GM19455 (cell line): ENCODE measurements at regions not wholly inside any gene's neighbourhood (a gene's known extent, or its start where the extent isn't known, plus 50 kb on each side); places are given as distances from the start of the nearest gene placed in this dataset.
"Not testable (repeated sequence)": the region's sequence is repeated elsewhere in the genome, so short reads cannot be mapped to it uniquely, and the experiment has no call there.

Experiments
- ATAC-seq: cut with Tn5 transposase; IDR thresholded peaks from one replicate; pipeline ENCODE4 v1.9.1; 2021; ENCODE audit not compliant: unreplicated experiment

DNA sequence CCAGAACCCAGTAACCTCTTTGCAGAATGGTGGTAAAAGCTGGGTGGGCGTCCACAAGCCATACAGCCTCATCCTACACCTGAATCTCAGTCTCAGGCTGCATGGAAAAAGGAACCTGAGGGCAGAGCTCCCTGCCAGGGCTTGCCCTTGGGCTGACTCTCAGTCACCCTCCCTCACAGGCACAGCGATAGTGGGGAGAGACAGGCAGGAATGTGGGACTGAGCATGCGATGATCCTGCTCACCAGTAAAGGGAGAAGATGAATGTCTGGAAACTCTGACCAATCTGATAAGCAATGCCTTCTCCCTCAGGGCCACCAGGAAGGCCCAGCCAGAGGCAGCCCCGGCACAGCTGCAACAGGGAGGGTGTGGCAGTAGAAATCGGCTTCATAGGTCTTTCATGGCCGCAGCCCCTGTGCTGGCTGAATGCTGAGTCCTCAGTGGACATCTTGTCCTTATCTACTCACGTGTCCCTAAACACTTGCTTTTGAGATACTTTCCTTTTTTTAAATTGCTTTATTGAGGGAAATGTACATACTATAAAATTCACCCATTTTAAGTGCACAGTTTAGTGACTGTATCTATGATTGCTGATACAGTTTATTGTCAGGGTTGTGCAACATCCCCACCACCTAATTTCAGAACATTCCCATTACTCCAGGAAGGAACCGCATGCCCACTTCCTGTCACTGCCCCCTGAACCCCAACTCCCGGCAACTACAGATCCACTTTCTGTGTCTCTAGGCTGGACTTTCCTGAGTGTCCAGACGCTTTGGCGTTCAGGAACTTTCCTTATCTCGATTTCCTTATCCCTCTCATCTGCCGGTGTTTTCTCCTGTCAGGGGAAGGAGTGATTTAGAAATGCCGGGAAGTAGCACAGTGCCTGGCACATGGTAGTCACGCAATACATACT, 258.1 kb downstream of the PCNX1 start:
- no peak for ATAC-seq

DNA sequence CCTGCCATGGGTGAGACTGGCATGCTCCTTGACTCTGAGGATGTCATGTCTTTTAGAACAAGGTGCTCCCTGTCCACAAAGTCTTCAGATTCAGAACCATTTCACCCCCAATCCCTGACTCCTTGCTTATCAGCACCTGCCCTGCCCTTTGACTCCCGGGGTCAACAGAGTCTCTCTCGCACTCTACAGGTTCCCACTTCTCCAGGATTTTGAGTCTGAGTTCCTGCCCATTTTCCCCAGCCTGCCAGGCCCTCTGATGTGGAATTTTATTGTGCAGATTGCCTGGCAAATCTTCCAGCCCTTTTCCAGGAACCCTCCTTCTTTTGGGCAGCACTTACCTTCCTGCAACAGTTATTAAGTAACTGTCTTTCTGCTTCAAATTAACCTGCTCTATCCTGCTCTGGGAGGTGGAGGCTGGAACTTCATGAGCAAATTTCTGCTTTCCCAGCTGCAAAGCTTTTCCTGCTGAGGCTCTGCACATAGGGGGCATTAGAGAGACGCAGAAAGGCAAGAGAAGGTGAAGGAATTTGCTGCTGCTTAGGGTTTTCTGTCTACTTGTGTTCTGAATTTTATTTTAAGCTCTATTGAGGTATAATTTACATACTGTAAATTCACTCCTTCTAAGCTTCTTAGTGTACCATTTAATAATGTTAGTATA, 259.1 kb downstream of the PCNX1 start:
- no peak for ATAC-seq

DNA sequence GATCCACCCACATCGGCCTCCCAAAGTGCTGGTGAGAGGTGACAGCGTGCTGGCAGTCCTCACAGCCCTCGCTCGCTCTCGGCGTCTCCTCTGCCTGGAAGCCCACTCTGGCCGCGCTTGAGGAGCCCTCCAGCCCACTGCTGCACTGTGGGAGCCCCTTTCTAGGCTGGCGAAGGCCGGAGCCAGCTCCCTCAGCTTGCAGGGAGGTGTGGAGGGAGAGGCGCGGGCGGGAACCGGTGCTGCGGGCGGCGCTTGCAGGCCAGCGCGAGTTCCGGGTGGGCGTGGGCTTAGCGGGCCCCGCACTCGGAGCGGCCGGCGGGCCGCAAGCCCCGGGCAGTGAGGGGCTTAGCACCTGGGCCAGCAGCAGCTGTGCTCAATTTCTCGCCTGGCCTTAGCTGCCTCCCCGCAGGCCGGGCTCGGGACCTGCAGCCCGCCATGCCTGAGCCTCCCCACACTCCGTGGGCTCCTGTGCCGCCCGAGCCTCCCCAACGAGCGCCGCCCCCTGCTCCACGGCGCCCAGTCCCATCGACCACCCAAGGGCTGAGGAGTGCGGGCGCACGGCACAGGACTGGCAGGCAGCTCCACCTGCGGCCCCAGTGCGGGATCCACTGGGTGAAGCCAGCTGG, 260.2 kb downstream of the PCNX1 start:
- not testable (repeated sequence) for ATAC-seq

DNA sequence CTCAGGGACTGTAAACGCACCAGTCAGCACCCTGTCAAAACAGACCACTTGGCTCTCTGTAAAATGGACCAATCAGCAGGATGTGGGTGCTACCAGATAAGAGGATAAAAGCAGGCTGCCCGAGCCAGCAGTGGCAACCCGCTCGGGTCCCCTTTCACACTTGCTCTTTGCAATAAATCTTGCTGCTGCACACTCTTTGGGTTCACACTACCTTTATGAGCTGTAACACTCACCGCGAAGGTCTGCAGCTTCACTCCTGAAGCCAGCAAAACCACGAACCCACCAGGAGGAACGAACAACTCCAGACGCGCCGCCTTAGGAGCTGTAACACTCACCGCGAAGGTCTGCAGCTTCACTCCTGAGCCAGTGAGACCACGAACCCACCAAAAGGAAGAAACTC, 260.9 kb downstream of the PCNX1 start:
- not testable (repeated sequence) for ATAC-seq

DNA sequence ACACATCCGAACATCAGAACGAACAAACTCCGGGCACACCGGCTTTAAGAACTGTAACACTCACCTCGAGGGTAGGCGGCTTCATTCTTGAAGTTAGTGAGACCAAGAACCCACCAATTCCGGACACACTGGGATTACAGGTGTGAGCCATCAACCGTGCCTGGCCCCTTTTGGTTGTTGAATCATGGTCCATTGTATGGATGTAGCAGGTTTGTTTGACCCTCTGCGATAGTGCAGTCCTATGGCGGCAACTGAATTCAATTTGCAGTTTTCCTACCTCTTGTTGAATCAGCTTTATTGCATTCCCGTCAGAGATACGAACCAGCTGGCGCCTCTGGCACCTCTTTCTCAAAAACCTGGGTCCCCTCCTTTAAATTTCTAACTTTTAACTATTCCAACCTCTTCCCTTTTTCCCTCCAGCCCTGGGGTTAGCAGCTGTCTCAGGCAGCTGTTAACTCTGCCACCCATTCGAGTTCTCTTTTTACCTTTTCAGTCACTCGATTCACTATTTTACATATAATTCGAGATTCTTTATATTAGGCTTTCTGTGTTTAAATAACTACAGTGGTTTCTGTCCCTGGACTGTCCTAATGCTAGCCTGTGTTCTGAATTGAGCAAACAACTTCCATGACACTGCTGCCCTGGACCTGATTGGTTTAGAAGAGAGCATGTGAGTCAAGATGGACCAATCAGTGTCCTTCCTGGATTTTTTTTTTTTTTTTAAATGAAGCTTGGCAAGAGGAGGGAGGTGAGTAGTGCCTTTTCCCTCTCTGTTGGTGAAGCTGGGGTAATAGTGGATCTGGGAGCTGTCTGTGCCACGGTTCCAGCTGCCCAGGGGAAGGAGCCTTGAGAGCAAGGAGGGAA, 261.5 kb downstream of the PCNX1 start:
- no peak for ATAC-seq

DNA sequence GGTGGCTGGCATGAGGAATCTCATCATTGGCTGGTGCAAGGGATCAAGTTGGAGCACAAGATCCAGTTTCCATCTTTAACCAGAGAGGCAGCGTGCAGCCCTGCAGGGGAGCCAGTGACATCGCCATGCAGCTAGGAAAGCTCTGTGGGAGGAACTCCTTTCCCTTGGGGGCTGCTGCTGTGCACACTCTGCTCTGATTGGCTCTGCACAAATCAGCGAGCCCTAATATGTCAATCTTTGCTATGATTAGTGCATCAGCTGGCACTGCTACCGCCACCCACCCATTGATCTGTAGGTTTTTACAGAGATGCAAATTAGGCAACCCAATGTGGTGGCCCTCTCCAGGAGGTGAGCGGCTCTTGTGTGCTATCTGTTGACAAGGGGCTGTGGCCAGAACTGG, 262.6 kb downstream of the PCNX1 start:
- no peak for ATAC-seq

DNA sequence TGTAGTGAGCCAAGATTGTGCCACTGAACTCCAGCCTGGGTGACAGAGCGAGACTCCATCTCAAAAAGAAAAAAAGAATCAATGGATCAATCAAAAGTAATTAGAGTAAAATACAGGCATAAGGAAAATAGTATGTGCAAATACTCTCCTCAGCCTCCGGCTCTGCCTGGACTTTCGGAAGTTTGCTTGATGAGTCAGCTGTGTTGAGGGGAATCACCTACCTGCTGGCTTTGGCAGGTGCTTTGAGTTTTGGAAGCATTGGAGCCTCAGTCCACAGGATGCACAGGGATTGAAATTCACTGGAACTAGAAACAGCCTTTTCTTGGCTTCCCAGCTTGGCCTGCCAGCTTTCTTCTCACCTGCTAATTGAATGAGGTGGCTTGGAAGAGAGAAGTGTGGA, 268.2 kb downstream of the PCNX1 start:
- no peak for ATAC-seq

DNA sequence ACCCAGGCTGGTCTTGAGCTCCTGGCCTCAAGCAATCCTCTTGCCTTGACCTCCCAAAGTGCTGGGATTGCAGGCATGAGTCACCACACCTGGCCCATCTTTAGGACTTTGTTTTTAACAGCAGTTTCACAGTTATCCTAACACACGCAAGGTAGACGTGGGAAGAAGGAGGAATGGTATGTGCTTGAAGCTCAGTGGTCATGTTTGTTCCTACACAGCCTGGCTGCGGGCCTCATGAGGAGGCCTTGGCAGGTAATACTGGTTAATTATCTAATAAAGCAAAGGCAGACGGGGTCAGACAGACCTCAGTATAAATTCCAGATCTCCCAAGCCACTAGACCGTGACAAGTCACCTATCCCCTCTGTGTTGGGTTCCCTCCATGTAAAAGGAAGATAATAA, 271.8 kb downstream of the PCNX1 start:
- no peak for ATAC-seq

DNA sequence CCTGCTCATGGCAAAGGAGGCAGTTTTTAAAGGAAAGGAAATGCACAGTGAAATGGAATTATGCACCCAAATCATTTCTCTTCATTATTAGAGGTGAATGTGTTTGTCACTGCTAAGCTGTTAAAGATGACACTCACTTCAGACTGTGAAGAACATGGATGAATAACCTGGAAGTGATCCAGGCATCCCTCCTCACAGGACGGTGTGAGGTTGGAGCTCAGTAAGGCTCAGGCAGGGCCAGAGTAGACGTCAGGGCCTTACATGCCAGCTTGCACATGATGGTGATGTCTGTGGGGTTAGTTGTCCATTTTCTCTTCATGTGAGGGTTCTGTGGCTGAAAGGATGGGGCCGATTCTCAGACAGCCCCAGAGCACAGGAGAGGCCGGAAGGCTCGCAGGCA, 273.1 kb downstream of the PCNX1 start:
- no peak for ATAC-seq

DNA sequence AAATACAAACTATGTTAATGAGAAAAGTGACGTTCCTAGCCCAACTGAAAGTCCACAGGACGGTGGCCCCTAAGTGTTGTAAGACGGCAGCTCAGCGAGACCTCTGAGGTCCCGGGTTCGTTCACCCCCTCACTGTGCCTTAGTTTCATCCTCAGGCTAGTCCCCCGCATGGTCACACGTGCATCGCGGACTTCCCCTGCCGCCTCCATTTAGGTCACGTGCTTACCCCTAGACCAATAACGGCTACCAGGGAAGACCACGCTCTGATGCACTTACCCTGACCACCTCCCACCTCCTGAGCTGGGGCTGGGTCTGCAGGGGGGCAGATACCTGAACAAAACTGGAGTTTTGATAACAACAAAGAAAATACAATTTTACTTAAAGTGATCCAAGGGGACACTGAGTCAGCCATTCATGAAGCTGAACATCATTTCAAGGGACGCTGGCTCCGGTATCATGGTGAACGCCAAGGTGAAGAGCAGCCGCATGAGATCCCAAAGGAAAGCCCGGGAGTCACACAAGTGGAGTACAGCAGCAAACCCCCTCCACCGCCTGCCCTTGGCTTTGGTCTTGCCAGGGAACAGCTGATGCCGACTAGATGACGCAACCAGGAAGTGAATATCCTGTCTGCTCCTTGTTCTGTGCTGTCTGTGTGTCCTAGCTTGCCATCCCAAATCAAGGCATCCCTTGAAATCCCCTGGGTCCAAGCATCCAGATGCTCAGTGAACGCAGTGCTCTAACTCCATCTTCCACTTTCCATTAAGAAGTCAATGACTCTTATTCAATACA, 274.1 kb downstream of the PCNX1 start:
- ATAC-seq: no peak

DNA sequence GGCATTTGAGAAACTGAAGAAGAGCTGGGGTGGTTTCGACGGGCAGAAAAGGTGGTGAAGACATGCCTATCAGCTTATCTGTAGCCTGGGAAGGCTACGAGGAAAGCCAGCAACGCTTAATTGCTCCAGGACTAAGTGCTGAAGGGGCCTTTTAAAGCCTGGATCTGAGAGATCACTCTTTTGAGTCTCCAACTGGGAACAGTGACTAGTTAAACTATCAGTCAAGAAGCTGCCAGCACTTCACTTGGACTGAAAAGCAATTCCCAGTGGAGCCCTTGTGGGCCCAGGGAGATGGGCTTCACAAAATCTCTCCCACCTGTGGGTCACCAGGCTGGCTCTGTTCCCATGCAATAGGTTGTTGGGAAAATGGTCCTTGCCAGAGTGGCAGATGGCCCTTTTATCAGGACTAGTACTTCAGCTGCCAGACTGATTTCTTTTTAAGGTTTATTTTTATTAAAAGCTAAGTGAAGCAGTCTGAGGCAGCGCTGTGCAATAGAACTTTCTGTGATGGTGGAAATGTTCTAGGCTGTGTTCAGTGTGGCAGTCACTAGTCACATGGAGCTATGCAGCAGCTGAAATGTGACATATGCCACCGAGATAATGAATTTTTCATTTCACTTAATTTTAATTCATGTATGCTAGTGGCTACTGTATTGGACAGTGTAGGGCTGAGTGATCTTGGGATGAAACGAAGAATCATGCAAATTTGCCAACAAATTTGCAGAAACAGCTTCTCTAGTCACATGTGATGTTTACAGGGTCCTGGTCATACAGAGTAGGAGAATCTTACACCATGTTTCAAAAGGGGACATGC, 276.8 kb downstream of the PCNX1 start:
- no peak for ATAC-seq

DNA sequence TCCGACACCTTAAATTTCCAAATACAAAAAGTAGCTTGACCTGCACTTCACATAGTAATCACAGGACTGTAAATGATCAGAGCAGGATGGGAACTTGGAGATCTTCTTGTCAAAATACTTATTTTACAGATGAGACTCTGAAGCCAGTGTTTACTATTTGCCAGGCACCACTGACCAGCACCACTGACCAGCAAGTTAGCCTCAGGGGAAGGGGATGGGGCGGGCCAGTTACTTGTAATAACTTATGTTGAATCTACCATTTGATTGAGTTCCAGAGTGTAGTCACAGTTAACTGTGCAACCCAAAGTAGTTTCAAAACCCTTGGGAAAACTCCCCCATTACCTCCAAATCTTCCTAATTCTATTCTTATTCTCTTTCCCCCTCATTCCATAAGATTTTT, 278.4 kb downstream of the PCNX1 start:
- ATAC-seq: no peak

DNA sequence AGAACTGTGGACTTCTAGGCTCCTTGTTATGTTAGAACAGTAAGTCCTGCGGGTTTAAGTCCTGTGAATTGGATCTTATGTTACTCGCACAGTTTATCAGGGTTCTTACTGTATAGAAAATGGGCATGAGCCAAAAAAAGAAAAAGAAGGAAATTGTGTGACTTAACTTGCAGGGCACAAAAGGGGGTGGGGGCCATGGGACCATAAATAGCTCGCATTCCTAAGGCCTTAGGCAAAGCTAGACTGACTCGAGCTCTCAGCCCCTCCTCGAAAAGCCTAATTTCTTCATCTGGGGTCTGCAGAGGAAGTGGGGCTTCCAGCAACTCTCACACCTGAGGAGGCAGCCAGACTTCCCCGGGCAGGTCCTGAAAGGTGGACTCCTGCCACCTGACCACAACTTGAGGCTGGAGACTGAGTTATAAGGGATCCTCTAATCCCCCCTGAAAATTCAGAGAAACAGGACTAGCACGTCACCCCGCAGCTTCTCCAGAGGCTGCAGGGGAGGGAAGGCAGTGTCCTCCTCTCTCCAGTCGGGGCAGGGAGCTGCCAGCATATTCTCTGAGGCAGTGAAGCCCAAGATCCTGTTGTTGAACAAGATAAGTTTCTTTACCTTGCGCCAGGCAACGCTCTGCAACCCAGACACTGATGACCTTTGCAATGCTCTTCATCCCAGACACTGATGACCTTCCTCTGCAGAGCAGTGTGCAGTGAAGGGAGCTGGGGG, 280.5 kb downstream of the PCNX1 start:
- ATAC-seq: no peak

DNA sequence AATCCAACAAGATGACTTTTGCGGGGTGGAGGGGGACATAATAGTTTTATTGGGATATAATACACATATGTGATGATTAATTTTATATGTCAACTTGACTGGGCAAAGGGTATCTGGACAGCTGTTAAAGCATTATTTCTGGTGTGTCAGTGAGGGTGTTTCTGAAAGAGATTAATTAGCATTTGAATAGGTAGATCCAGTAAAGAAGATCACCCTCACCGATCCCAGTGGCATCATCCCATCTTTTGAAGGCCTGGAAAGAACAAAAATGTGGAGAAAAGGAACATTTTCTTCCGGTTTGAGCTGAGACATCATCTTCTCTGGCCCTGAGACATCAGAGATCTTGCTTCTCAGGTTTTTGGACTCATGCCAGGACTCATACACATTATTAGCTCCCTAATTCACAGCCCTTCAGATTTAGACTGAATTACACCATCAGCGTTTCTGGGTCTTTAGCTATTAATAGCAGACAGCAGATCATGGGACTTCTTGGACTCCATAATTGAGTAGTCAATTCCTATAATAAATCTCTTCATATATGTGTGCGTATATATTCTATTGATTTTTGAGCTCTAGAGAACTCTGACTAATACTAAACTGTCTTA, 283.6 kb downstream of the PCNX1 start:
- ATAC-seq: no peak

DNA sequence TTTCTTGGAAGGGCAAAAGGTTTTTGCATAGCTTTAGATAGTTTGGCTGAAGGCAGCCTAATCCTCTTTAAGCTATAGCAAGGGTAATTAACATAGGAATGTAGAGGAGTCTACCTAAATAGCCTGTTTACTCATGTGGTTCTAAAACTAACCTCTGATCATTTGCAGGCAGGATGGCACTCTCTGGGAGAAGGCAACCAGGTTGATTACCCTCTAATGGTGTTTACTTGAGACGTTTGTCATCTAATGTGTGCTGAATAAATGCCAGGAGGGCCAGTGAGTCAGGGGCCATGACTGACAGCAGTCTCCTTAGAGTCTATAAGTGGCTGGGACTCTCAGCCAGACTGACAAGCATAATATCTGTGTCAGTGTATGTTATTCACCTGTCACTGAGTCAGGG, 286.4 kb downstream of the PCNX1 start:
- no peak for ATAC-seq

DNA sequence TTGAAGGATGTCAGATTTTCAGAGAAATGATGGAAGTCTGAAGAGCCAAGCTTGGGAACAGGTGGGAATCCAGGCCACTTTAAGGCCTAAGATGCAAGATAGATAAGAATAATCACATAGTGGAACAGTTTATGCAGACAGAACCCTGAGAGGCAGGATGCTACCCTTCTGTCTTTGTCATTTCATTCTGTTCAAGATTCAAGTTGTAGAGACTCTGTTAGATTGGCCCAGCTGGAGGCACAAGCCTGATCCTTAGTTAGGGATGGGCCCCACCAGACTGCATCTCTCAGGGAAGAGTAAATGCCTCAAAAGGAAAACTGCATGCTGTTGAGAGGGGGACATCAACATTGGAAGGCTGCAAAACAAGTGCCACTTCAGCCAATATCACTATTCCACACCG, 287.0 kb downstream of the PCNX1 start:
- no peak for ATAC-seq

DNA sequence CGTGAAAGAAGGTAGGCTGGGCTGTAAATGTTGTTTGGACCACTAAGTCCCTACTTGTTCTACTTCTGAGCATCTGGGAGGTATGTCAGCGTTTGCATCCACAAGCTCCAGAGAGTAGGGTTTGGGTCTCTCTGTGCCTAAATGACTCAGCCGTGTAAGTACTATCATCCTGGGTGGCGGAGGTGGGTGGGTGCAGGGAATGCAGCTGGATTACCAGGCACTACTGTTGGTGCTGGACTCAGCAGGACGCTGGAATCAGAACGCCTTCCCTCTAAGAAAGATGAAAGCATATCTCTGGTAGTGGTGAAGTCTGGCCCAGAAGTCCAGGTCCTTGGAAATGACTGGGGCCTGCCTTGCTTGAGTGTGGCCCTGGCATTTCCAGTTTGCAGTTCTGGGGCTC, 289.7 kb downstream of the PCNX1 start:
- no peak for ATAC-seq

DNA sequence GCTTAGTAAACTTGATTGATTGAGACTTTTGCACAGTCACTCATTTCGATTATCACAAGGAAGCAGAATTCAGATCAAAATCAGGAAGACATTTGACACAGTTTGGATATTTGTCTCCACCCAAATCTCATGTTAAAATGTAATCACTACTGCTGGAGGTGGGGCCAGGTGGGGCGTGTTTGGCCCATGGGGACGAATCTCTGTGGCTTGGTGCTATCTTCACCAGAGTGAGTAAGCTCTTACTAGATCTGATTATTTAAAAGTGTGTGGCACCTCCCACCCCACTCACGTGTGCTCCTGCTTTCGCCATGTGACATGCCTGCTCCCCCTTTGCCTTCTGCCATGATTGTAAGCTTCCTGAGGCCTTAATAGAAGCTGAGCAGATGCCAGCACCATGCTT, 291.4 kb downstream of the PCNX1 start:
- no peak for ATAC-seq
